MM.1S (cell line): ENCODE measurements at regions not wholly inside any gene's neighbourhood (a gene's known extent, or its start where the extent isn't known, plus 50 kb on each side); places are given as distances from the start of the nearest gene placed in this dataset.
"Not testable (repeated sequence)": the region's sequence is repeated elsewhere in the genome, so short reads cannot be mapped to it uniquely, and the experiment has no call there.

Experiments
- DNase-seq: peaks from one replicate; pipeline ENCODE4 v3.0.0-alpha.2; 2015
- H2AFZ ChIP-seq: fragments of 300-600 bp; sonication (generic); 2 replicates; pipeline ENCODE4 v1.6.0; 2016; ENCODE audit warnings: antibody characterized with exemption, low read length
- H3F3A ChIP-seq: fragments of 300-600 bp; sonication (generic); 2 replicates; pipeline ENCODE4 v1.6.1; 2016; ENCODE audit warnings: mild to moderate bottlenecking, antibody characterized with exemption, low read length, moderate library complexity, mixed read lengths; ENCODE audit not compliant: insufficient read depth
- H3K27ac ChIP-seq: fragments of 300-600 bp; sonication (generic); 2 replicates; pipeline ENCODE4 v1.5.1; 2016; ENCODE audit warnings: mild to moderate bottlenecking, low read length
- H3K27me3 ChIP-seq: fragments of 300-600 bp; sonication (generic); replicated peaks from 2 replicates; pipeline ENCODE4 v1.6.0; 2016; ENCODE audit warnings: low read length; ENCODE audit not compliant: insufficient read depth
- H3K36me3 ChIP-seq: fragments of 300-600 bp; sonication (generic); replicated peaks from 2 replicates; pipeline ENCODE4 v1.6.1; 2016; ENCODE audit warnings: mild to moderate bottlenecking, low read length, mixed read lengths; ENCODE audit not compliant: insufficient read depth
- H3K4me1 ChIP-seq: fragments of 300-600 bp; sonication (generic); 2 replicates; pipeline ENCODE4 v1.6.1; 2016; ENCODE audit warnings: low read length, mixed read lengths
- H3K4me2 ChIP-seq: fragments of 300-600 bp; sonication (generic); 2 replicates; pipeline ENCODE4 v1.6.0; 2016; ENCODE audit warnings: low read depth, low read length
- H3K4me3 ChIP-seq: fragments of 300-600 bp; sonication (generic); 2 replicates; pipeline ENCODE4 v1.5.1; 2016; ENCODE audit warnings: low read length, mixed read lengths
- H3K79me2 ChIP-seq: fragments of 300-600 bp; sonication (generic); 2 replicates; pipeline ENCODE4 v1.6.1; 2016; ENCODE audit warnings: mixed run types, low read length, mixed read lengths
- H3K9ac ChIP-seq: fragments of 300-600 bp; sonication (generic); 2 replicates; pipeline ENCODE4 v1.6.1; 2016; ENCODE audit warnings: low read length, mixed read lengths
- H3K9me2 ChIP-seq: fragments of 300-600 bp; sonication (generic); replicated peaks from 2 replicates; pipeline ENCODE4 v1.6.1; 2016; ENCODE audit warnings: mild to moderate bottlenecking, low read length, mixed read lengths; ENCODE audit not compliant: insufficient read depth
- H3K9me3 ChIP-seq: fragments of 300-600 bp; sonication (generic); replicated peaks from 2 replicates; pipeline ENCODE4 v1.6.1; 2016; ENCODE audit warnings: mild to moderate bottlenecking, low read length, mixed read lengths; ENCODE audit not compliant: insufficient read depth
- H4K20me1 ChIP-seq: fragments of 300-600 bp; sonication (generic); 2 replicates; pipeline ENCODE4 v1.6.1; 2016; ENCODE audit warnings: mild to moderate bottlenecking, low read length, moderate library complexity, mixed read lengths; ENCODE audit not compliant: insufficient read depth
- CTCF ChIP-seq: fragments of 300-600 bp; sonication (generic); IDR thresholded peaks from 2 replicates; pipeline ENCODE4 v1.5.1; 2016; ENCODE audit warnings: antibody characterized with exemption, low read length, mixed read lengths
- EZH2 ChIP-seq: fragments of 300-600 bp; sonication (generic); optimal IDR thresholded peaks from 2 replicates; pipeline ENCODE3; 2017; ENCODE audit warnings: low read depth, mild to moderate bottlenecking, antibody characterized with exemption, low read length, mixed read lengths
- EZH2phosphoT487 ChIP-seq: fragments of 300-600 bp; sonication (generic); IDR thresholded peaks from 2 replicates; pipeline ENCODE4 v1.6.1; 2018; ENCODE audit warnings: antibody characterized with exemption, low read length

DNA sequence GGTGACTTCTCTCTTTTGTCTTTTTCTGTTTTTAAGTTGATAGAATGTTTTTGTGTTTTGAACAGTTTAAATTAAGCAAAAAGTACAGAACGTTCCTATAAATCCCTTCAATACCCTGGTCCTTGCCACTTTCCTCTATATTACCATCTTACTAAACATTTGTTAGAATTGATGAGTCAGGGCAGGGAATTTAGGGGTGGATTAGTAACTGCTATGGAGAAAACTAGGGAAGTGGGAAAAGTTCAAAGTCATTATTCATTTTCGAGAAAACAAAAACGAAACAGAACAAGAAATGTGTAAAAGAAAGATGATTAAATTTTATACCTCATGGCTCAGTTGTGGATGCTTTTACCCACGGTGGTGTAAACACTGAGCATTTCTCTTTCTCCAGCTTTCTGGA lies 240.4 kb upstream of the SULF2 start:
- no peak for DNase-seq

GRCh38 chr20:48025051-48025515 lies 239.8 kb upstream of the SULF2 start:
- peak; percentile 27 for DNase-seq
- H3K4me3 ChIP-seq, result peak overlapping the region; percentile 52

More for the DNA sequence above, 240.4 kb upstream of the SULF2 start:
- H4K20me1 ChIP-seq, result no peaks in the 10 kb centered on the region
- peak overlapping the region; percentile 48 for H3K4me2 ChIP-seq
- H3K9ac ChIP-seq, result peak overlapping the region; percentile 51; the same call in 1 of the 2 replicates
- peaks cover 10% of the 10 kb centered on the region; the same call in 1 of the 2 replicates for H3K4me1 ChIP-seq
- no peaks in the 10 kb centered on the region for H3K36me3 ChIP-seq
- H3K9me2 ChIP-seq, result no peaks in the 10 kb centered on the region
- H3K27me3 ChIP-seq, result no peaks in the 10 kb centered on the region
- no peak overlapping the region for H3K4me3 ChIP-seq
- H3K27ac ChIP-seq, result no peak overlapping the region
- no peak overlapping the region for H2AFZ ChIP-seq
- H3F3A ChIP-seq, result no peaks in the 10 kb centered on the region
- H3K79me2 ChIP-seq, result 0 out of 2 replicates have a peak, but pooled peaks cover 5% of the 10 kb centered on the region
- TF ChIP-seq EZH2 (no peak), CTCF (no peak), EZH2phosphoT487 (no peak)
- H3K9me3 ChIP-seq, result no peaks in the 10 kb centered on the region

DNA sequence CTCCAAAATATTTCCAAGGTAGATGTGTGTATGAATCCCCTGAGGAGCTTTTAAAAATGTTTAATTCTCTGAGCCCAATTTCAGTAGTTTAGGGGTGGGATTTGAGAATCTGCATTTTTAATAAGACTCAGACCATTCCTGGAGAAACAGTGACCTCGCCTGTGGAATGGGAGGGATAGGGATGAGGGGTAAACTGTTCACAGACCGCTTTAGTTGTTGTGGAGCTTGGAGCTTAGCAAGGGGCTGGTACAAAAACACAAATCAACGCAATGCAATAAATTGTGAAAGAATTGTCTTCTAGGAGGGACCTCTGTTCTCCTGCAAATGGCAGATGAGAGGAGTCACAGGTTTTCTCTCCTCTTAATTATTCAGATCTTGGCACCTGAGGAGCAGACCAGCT lies 239.3 kb upstream of the SULF2 start:
- H3F3A ChIP-seq, result no peaks in the 10 kb centered on the region
- H3K9ac ChIP-seq, result peak overlapping the region; percentile 51; the same call in 1 of the 2 replicates
- no peak for DNase-seq
- peak overlapping the region; percentile 52; the same call in 1 of the 2 replicates for H3K4me3 ChIP-seq
- H3K9me2 ChIP-seq, result no peaks in the 10 kb centered on the region
- no peak overlapping the region; the same call in 1 of the 2 replicates for H3K27ac ChIP-seq
- H3K79me2 ChIP-seq, result 0 out of 2 replicates have a peak, but pooled peaks cover 5% of the 10 kb centered on the region
- no peaks in the 10 kb centered on the region for H3K36me3 ChIP-seq
- H3K27me3 ChIP-seq, result no peaks in the 10 kb centered on the region
- TF ChIP-seq CTCF (no peak), EZH2phosphoT487 (no peak), EZH2 (no peak)
- peak overlapping the region; percentile 28; the same call in 1 of the 2 replicates for H3K4me2 ChIP-seq
- peak overlapping the region; percentile 33; the same call in 1 of the 2 replicates for H2AFZ ChIP-seq
- no peaks in the 10 kb centered on the region for H3K9me3 ChIP-seq
- H4K20me1 ChIP-seq, result no peaks in the 10 kb centered on the region
- H3K4me1 ChIP-seq, result peaks cover 16% of the 10 kb centered on the region

More at GRCh38 chr20:48025051-48025515, 239.8 kb upstream of the SULF2 start:
- Histone ChIP-seq H4K20me1 (no peaks in the 10 kb centered on the region), H3K9me3 (no peaks in the 10 kb centered on the region), H2AFZ (0 out of 2 replicates have a peak overlapping the region, but pooled peaks have one; percentile 43), H3F3A (no peaks in the 10 kb centered on the region), H3K9me2 (no peaks in the 10 kb centered on the region), H3K4me1 (peaks cover 15% of the 10 kb centered on the region), H3K79me2 (0 out of 2 replicates have a peak, but pooled peaks cover 5% of the 10 kb centered on the region), H3K4me2 (peak overlapping the region; percentile 28; the same call in 1 of the 2 replicates), H3K27ac (peak overlapping the region; percentile 29; the same call in 1 of the 2 replicates), H3K36me3 (no peaks in the 10 kb centered on the region), H3K9ac (peak overlapping the region; percentile 51), H3K27me3 (no peaks in the 10 kb centered on the region)
- TF ChIP-seq EZH2 (no peak), CTCF (no peak), EZH2phosphoT487 (no peak)

DNA sequence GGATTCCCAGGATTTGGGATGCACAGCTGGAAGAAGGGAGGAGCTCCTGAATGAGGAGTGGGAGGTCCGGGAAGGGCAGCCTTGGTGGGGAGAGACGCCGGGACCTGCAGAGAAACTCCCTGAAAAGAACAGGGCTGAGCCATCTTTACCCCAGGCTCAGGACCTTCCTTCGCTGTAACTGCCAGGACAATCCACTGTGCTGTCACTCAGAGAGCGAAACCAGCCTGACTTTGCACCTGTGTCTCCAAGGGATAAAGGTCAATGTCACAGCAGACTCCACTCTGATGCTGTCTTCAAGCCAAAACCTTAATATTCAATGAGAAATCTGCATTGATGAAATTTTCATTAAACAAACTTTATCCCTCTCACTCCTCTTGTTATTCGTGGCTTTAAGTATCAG lies 235.4 kb upstream of the SULF2 start:
- H3K27me3 ChIP-seq, H3K36me3 ChIP-seq, H3K27ac ChIP-seq, H2AFZ ChIP-seq, H3K9me2 ChIP-seq, H3F3A ChIP-seq, H3K9ac ChIP-seq, H4K20me1 ChIP-seq, H3K79me2 ChIP-seq, H3K9me3 ChIP-seq, H3K4me2 ChIP-seq, H3K4me3 ChIP-seq: not testable (repeated sequence)
- H3K4me1 ChIP-seq, result peaks cover 16% of the 10 kb centered on the region
- DNase-seq, result peak; percentile 49
